ENCODE measurements at regions not wholly inside any gene's neighbourhood (a gene's known extent, or its start where the extent isn't known, plus 50 kb on each side); places are given as distances from the start of the nearest gene placed in this dataset.

DNA sequence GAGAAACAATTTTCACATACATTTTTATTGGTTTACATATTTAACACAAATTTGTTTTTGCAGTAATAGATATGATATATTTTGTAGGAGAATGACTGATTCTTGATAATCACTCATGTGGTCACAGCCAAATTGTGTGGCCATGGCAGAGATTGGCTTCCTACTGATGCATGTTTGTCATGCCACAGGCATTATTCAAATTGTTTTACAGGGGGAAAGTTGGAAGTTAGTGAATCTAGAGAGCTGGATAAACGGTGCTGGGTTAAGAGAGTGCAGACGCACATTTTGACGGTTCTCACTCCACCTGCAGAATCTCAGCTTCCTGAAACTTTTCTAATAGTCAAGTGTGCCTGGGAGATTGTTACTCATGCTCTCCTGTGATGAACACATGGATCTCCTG, 91.1 kb upstream of the FBN2 start:
- H3K4me3 ChIP-seq (ENCODE audit: low read length), result no peak overlapping the region
- no peak overlapping the region for H3K4me2 ChIP-seq (ENCODE audit: low read depth, low read length, poor library complexity, severe bottlenecking)
- no peak overlapping the region for H2AFZ ChIP-seq (ENCODE audit: low read length)
- H3K27me3 ChIP-seq (ENCODE audit: low read length), result no peaks in the 10 kb centered on the region
- no peaks in the 10 kb centered on the region for H3K79me2 ChIP-seq (ENCODE audit: low read length)
- no peak for DNase-seq
- H3K4me1 ChIP-seq (ENCODE audit: low read length), result no peaks in the 10 kb centered on the region
- H3K9me2 ChIP-seq (replicated peaks; ENCODE audit: insufficient read depth, low read length), result no peaks in the 10 kb centered on the region
- no peaks in the 10 kb centered on the region for H3K36me3 ChIP-seq (ENCODE audit: insufficient read depth, low read length)
- H4K20me1 ChIP-seq (ENCODE audit: insufficient read depth, low read depth, low read length), result no peaks in the 10 kb centered on the region
- H3K9ac ChIP-seq (ENCODE audit: low read length), result no peak overlapping the region
- H3K27ac ChIP-seq (ENCODE audit: low read length), result no peak overlapping the region
- H3K9me3 ChIP-seq (ENCODE audit: low read length), result no peaks in the 10 kb centered on the region

DNA sequence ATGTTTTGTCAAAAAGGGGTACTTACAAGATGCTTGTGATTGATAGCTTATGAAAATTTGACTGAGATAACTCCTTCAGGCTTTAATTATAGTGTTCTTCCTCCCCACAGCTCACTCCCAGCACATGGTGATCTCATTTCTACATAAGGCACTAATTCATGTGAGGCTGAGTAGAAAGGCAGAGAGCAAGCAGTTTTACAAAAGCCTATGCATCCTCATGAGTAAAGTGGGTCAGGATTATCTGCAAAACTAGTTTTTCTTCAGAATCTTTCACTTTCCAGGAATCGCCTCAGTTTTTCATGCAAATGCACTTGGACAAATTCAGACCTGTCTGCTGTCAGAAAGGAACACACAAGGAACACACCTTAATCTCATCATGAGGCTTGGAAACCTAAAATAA, 92.1 kb upstream of the FBN2 start:
- no peak overlapping the region for H3K9ac ChIP-seq (ENCODE audit: low read length)
- no peak overlapping the region for H3K4me3 ChIP-seq (ENCODE audit: low read length)
- no peak for DNase-seq
- H4K20me1 ChIP-seq (ENCODE audit: insufficient read depth, low read depth, low read length), result no peaks in the 10 kb centered on the region
- H3K36me3 ChIP-seq (ENCODE audit: insufficient read depth, low read length), result no peaks in the 10 kb centered on the region
- no peaks in the 10 kb centered on the region for H3K9me3 ChIP-seq (ENCODE audit: low read length)
- H3K9me2 ChIP-seq (replicated peaks; ENCODE audit: insufficient read depth, low read length), result no peaks in the 10 kb centered on the region
- H3K4me1 ChIP-seq (ENCODE audit: low read length), result no peaks in the 10 kb centered on the region
- H3K27me3 ChIP-seq (ENCODE audit: low read length), result no peaks in the 10 kb centered on the region
- H3K4me2 ChIP-seq (ENCODE audit: low read depth, low read length, poor library complexity, severe bottlenecking), result no peak overlapping the region
- H3K79me2 ChIP-seq (ENCODE audit: low read length), result no peaks in the 10 kb centered on the region
- H3K27ac ChIP-seq (ENCODE audit: low read length), result no peak overlapping the region
- no peak overlapping the region for H2AFZ ChIP-seq (ENCODE audit: low read length)

DNA sequence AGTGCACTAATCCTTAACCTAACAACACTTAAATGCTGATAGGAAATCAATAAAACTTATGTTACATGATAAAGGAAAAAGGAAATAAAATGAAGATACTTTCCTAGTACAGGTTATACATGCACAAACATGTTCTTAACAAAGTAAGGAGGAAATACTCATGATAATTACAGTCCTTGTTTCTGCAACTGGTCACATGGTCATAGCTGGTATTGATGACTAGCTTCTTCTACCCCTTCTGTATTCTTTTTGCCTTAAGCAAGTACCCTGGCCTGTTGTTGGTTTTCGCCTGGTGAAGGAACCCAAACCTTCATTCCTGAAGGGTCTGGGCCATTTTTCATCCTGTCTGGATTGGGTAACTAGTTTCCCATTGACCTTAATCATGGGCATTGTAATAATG, 93.7 kb upstream of the FBN2 start:
- no peak for DNase-seq
- H3K27ac ChIP-seq (ENCODE audit: low read length), result no peak overlapping the region
- no peak overlapping the region for H3K4me3 ChIP-seq (ENCODE audit: low read length)
- H2AFZ ChIP-seq (ENCODE audit: low read length), result no peak overlapping the region
- no peaks in the 10 kb centered on the region for H3K9me3 ChIP-seq (ENCODE audit: low read length)
- no peaks in the 10 kb centered on the region for H3K9me2 ChIP-seq (replicated peaks; ENCODE audit: insufficient read depth, low read length)
- H3K4me2 ChIP-seq (ENCODE audit: low read depth, low read length, poor library complexity, severe bottlenecking), result no peak overlapping the region
- no peaks in the 10 kb centered on the region for H3K27me3 ChIP-seq (ENCODE audit: low read length)
- no peaks in the 10 kb centered on the region for H3K4me1 ChIP-seq (ENCODE audit: low read length)
- no peaks in the 10 kb centered on the region for H4K20me1 ChIP-seq (ENCODE audit: insufficient read depth, low read depth, low read length)
- H3K36me3 ChIP-seq (ENCODE audit: insufficient read depth, low read length), result no peaks in the 10 kb centered on the region
- no peaks in the 10 kb centered on the region for H3K79me2 ChIP-seq (ENCODE audit: low read length)
- H3K9ac ChIP-seq (ENCODE audit: low read length), result no peak overlapping the region

DNA sequence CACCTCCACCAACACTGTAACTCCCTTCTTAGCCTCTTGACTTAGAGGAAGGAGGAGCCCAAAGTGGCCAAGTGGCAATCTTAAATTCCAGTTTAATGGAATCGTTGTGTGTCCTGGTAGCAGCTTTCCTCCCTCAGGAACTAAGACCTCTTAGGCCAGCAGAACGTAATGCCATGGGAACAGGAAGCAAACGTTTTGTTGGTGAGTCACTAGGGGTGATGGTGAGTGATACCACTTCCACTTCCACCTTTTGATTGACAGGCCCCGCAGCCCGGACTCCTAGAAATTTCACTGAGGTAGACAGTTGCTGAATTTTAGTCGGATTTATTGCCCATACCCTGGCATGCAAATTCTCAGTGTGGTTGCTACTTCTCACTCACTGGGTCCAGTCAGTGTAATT, 94.2 kb upstream of the FBN2 start:
- Histone ChIP-seq H3K9ac (ENCODE audit: low read length) (no peak overlapping the region), H3K79me2 (ENCODE audit: low read length) (no peaks in the 10 kb centered on the region), H2AFZ (ENCODE audit: low read length) (no peak overlapping the region), H3K4me3 (ENCODE audit: low read length) (no peak overlapping the region), H3K36me3 (ENCODE audit: insufficient read depth, low read length) (no peaks in the 10 kb centered on the region), H3K27ac (ENCODE audit: low read length) (no peak overlapping the region), H3K9me2 (replicated peaks; ENCODE audit: insufficient read depth, low read length) (no peaks in the 10 kb centered on the region), H3K4me1 (ENCODE audit: low read length) (no peaks in the 10 kb centered on the region), H3K27me3 (ENCODE audit: low read length) (no peaks in the 10 kb centered on the region), H3K4me2 (ENCODE audit: low read depth, low read length, poor library complexity, severe bottlenecking) (no peak overlapping the region), H4K20me1 (ENCODE audit: insufficient read depth, low read depth, low read length) (no peaks in the 10 kb centered on the region), H3K9me3 (ENCODE audit: low read length) (no peaks in the 10 kb centered on the region)
- DNase-seq, result no peak

DNA sequence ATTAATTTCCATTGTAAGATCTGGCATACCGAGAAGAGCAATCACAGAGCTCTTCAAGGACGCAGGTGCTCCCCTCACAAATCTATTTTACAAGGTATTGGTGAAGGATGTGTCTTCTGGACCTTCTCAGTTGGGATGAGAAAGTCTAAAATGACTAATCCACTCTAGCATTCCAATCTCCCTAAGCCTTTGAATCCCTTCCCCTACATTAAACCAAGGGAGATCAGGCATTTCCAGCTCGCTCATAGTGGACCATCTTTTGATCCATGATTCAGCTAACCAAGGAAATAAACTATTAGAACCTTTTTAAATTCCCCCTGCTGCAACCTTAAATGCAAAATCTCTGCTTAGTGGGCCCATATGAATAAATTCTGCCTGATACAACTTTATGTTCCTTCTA, 95.9 kb upstream of the FBN2 start:
- Histone ChIP-seq H4K20me1 (ENCODE audit: insufficient read depth, low read depth, low read length) (no peaks in the 10 kb centered on the region), H3K79me2 (ENCODE audit: low read length) (no peaks in the 10 kb centered on the region), H3K27ac (ENCODE audit: low read length) (no peak overlapping the region)

DNA sequence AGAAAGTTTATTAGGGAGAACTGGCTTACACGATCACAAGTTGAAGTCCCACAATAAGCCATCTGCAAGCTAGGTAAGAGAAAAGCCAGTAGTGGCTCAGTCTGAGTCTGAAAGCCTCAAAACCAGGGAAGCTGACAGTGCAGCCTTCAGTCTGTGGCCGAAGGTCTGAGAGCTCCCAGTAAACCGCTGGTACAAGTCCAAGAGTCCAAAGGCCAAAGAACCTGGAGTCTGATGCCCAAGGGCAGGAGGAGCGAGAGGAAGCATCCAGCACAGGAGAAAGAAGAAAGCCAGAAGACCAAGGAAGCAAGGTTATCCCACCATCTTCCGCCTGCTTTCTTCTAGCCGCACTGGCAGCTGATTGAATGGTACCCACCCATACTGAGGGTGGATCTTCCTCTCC, 97.3 kb upstream of the FBN2 start:
- Histone ChIP-seq H3K27ac (ENCODE audit: low read length) (no peak overlapping the region), H3K9me3 (ENCODE audit: low read length) (no peaks in the 10 kb centered on the region), H3K27me3 (ENCODE audit: low read length) (no peaks in the 10 kb centered on the region), H3K4me3 (ENCODE audit: low read length) (no peak overlapping the region), H3K9me2 (replicated peaks; ENCODE audit: insufficient read depth, low read length) (no peaks in the 10 kb centered on the region), H3K9ac (ENCODE audit: low read length) (no peak overlapping the region), H3K4me1 (ENCODE audit: low read length) (no peaks in the 10 kb centered on the region), H3K4me2 (ENCODE audit: low read depth, low read length, poor library complexity, severe bottlenecking) (no peak overlapping the region), H3K79me2 (ENCODE audit: low read length) (no peaks in the 10 kb centered on the region), H4K20me1 (ENCODE audit: insufficient read depth, low read depth, low read length) (no peaks in the 10 kb centered on the region), H3K36me3 (ENCODE audit: insufficient read depth, low read length) (no peaks in the 10 kb centered on the region), H2AFZ (ENCODE audit: low read length) (no peak overlapping the region)
- no peak for DNase-seq

More for the DNA sequence above, 95.9 kb upstream of the FBN2 start:
- no peak overlapping the region for H3K4me2 ChIP-seq (ENCODE audit: low read depth, low read length, poor library complexity, severe bottlenecking)
- H3K9me3 ChIP-seq (ENCODE audit: low read length), result no peaks in the 10 kb centered on the region
- H3K36me3 ChIP-seq (ENCODE audit: insufficient read depth, low read length), result no peaks in the 10 kb centered on the region
- no peak overlapping the region for H3K4me3 ChIP-seq (ENCODE audit: low read length)
- H3K9me2 ChIP-seq (replicated peaks; ENCODE audit: insufficient read depth, low read length), result no peaks in the 10 kb centered on the region
- H3K9ac ChIP-seq (ENCODE audit: low read length), result no peak overlapping the region
- DNase-seq, result no peak
- H2AFZ ChIP-seq (ENCODE audit: low read length), result no peak overlapping the region
- H3K27me3 ChIP-seq (ENCODE audit: low read length), result no peaks in the 10 kb centered on the region
- no peaks in the 10 kb centered on the region for H3K4me1 ChIP-seq (ENCODE audit: low read length)

DNA sequence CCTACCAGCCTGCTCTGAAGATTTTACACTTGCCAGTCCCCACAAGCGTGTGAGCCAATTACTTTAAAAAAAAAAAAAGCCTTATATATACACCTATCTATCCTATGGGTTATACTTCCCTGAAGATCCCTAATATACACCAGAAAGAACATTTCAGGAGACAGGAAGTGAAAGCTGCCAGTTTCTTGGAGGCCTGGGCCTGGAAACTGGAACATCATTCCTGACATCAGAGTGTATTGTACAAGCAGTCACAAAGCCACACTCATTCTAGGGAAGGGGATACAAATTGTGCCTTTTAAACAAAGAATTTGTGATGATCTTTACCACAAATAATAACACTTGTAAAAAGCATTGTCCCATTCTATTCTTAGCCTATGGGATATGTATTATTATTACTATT, 98.3 kb upstream of the FBN2 start:
- Histone ChIP-seq H3K4me3 (ENCODE audit: low read length) (no peak overlapping the region), H3K27ac (ENCODE audit: low read length) (no peak overlapping the region), H3K79me2 (ENCODE audit: low read length) (no peaks in the 10 kb centered on the region), H2AFZ (ENCODE audit: low read length) (no peak overlapping the region), H3K4me1 (ENCODE audit: low read length) (no peaks in the 10 kb centered on the region), H3K27me3 (ENCODE audit: low read length) (no peaks in the 10 kb centered on the region), H3K9me3 (ENCODE audit: low read length) (no peaks in the 10 kb centered on the region), H3K9ac (ENCODE audit: low read length) (no peak overlapping the region), H3K36me3 (ENCODE audit: insufficient read depth, low read length) (no peaks in the 10 kb centered on the region), H3K4me2 (ENCODE audit: low read depth, low read length, poor library complexity, severe bottlenecking) (no peak overlapping the region), H3K9me2 (replicated peaks; ENCODE audit: insufficient read depth, low read length) (no peaks in the 10 kb centered on the region), H4K20me1 (ENCODE audit: insufficient read depth, low read depth, low read length) (no peaks in the 10 kb centered on the region)
- DNase-seq, result no peak

DNA sequence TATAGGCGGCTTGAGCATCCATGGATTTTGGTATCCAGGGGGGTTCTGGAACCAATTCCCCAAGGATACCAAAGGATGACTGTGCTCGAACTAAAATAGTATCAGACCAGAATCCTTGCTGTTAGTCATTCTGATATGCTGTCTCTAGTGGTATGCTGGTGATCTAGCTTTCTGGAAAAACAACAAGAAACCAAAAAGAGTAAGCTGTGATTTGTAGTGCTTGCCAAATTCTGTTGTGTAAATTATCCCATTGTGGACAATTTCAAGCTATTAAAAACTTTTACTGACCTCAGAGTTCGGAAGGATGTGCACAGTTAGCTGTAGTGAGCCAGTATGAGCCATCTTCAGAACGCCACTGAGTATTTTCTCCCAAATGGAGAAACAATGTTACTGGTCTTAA, 99.0 kb upstream of the FBN2 start:
- H2AFZ ChIP-seq (ENCODE audit: low read length), result no peak overlapping the region
- no peaks in the 10 kb centered on the region for H4K20me1 ChIP-seq (ENCODE audit: insufficient read depth, low read depth, low read length)
- no peak for DNase-seq
- H3K4me2 ChIP-seq (ENCODE audit: low read depth, low read length, poor library complexity, severe bottlenecking), result no peak overlapping the region
- no peaks in the 10 kb centered on the region for H3K9me3 ChIP-seq (ENCODE audit: low read length)
- no peaks in the 10 kb centered on the region for H3K9me2 ChIP-seq (replicated peaks; ENCODE audit: insufficient read depth, low read length)
- H3K4me3 ChIP-seq (ENCODE audit: low read length), result no peak overlapping the region
- H3K4me1 ChIP-seq (ENCODE audit: low read length), result no peaks in the 10 kb centered on the region
- H3K36me3 ChIP-seq (ENCODE audit: insufficient read depth, low read length), result no peaks in the 10 kb centered on the region
- no peak overlapping the region for H3K27ac ChIP-seq (ENCODE audit: low read length)
- no peaks in the 10 kb centered on the region for H3K27me3 ChIP-seq (ENCODE audit: low read length)
- H3K9ac ChIP-seq (ENCODE audit: low read length), result no peak overlapping the region
- no peaks in the 10 kb centered on the region for H3K79me2 ChIP-seq (ENCODE audit: low read length)

DNA sequence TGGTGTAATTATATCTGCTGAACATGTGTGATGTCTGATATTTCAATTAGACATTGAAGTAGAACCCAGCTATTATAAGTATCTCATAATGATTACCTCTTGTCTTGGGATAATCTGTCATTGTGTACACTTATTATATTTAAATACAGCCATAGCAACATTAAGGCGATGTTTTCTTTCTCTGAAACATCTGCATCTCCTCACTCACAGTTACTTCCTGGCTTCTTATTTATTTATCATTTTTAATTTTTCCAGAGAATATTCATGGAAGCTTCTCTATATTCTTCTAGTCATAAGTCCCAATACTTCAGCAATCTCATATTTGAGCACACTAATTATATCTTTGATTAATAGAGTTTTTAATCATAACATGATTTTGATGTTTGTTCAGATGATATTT, 103.8 kb upstream of the FBN2 start:
- H3K9me2 ChIP-seq (replicated peaks; ENCODE audit: insufficient read depth, low read length), result no peaks in the 10 kb centered on the region
- no peak for DNase-seq
- H3K79me2 ChIP-seq (ENCODE audit: low read length), result no peaks in the 10 kb centered on the region
- no peak overlapping the region for H3K27ac ChIP-seq (ENCODE audit: low read length)
- no peak overlapping the region for H2AFZ ChIP-seq (ENCODE audit: low read length)
- H3K36me3 ChIP-seq (ENCODE audit: insufficient read depth, low read length), result no peaks in the 10 kb centered on the region
- H3K9me3 ChIP-seq (ENCODE audit: low read length), result no peaks in the 10 kb centered on the region
- H3K4me2 ChIP-seq (ENCODE audit: low read depth, low read length, poor library complexity, severe bottlenecking), result no peak overlapping the region
- no peaks in the 10 kb centered on the region for H3K4me1 ChIP-seq (ENCODE audit: low read length)
- H3K4me3 ChIP-seq (ENCODE audit: low read length), result no peak overlapping the region
- H4K20me1 ChIP-seq (ENCODE audit: insufficient read depth, low read depth, low read length), result no peaks in the 10 kb centered on the region
- no peak overlapping the region for H3K9ac ChIP-seq (ENCODE audit: low read length)
- no peaks in the 10 kb centered on the region for H3K27me3 ChIP-seq (ENCODE audit: low read length)
